Activated B cell treated with CpG ODN at 0.5 μM for 24 hours (primary cell): ENCODE measurements at regions not wholly inside any gene's neighbourhood (a gene's known extent, or its start where the extent isn't known, plus 50 kb on each side); places are given as distances from the start of the nearest gene placed in this dataset.

Experiments used
- ATAC-seq: fragments of 200-7000 bp; cut with Tn5 transposase; one replicate; pipeline ENCODE4 v1.10.0; 2021; ENCODE audit warnings: low read depth, mild to moderate bottlenecking, moderate library complexity
- CTCF ChIA-PET: fragments of 350-600 bp; sonication (Branson Sonifier 250); formaldehyde crosslinking; loops from one replicate; lab custom pipeline; 2021; ENCODE audit warnings: antibody characterized with exemption; lab: Charles Lee
- POLR2A ChIA-PET: fragments of 350-600 bp; sonication (Branson Sonifier 250); formaldehyde crosslinking; loops from one replicate; lab custom pipeline; 2021; ENCODE audit warnings: antibody characterized with exemption; lab: Charles Lee
- DNase-seq: peaks from one replicate; pipeline ENCODE4 v3.0.0; 2022
- H3K27ac Mint-ChIP-seq: one replicate; pipeline ENCODE4 v1.8.0; 2020; ENCODE audit warnings: mixed read lengths
- H3K27me3 Mint-ChIP-seq: one replicate; pipeline ENCODE4 v1.8.0; 2021; ENCODE audit warnings: mixed read lengths
- H3K36me3 Mint-ChIP-seq: one replicate; pipeline ENCODE4 v1.8.0; 2021; ENCODE audit warnings: low read depth, mixed read lengths
- H3K4me1 Mint-ChIP-seq: one replicate; pipeline ENCODE4 v1.8.0; 2021; ENCODE audit warnings: mixed read lengths
- H3K4me3 Mint-ChIP-seq: one replicate; pipeline ENCODE4 v1.8.0; 2020; ENCODE audit warnings: mild to moderate bottlenecking, mixed read lengths
- H3K9me3 Mint-ChIP-seq: one replicate; pipeline ENCODE4 v1.8.0; 2020; ENCODE audit warnings: mixed read lengths
- intact Hi-C: fragments of 100-400 bp; cut with micrococcal nuclease; formaldehyde crosslinking; loops from one replicate; pipeline ENCODE4 v1.15.1; 2024
- TF ChIP-seq, protein P1 (sequence below): fragments of 200-600 bp; IDR thresholded peaks from one replicate; pipeline ENCODE4 v1.8.0; 2022; ENCODE audit warnings: antibody characterized with exemption, mild to moderate bottlenecking

DNA sequence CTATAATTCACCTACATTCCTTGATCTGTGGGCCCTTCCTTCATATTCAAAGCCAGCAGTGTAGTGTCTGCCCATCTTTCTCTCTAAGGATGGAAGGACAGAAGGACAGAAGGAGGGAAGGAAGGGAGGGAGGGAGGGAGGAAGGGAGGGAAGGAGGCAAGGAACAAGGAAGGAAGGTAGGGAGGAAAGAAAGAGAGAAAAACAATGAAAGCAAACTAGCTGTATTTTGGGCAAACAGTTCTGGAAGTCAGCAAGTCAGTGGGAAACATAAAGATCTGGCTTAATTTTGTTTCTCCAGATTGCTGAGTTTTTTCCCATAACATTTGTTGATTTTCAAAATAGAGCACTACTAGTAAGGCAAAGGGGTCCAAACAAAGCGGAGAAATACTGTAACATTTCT lies 555.2 kb upstream of the EPHA5 start:
- DNase-seq (no peak), ATAC-seq (no peak)
- Mint-ChIP-seq H3K36me3 (no peaks in the 10 kb centered on the region), H3K4me1 (no peaks in the 10 kb centered on the region), H3K27ac (no peak overlapping the region), H3K9me3 (peaks cover 3% of the 10 kb centered on the region), H3K4me3 (no peak overlapping the region), H3K27me3 (no peaks in the 10 kb centered on the region)
- TF ChIP-seq, protein P1, sequence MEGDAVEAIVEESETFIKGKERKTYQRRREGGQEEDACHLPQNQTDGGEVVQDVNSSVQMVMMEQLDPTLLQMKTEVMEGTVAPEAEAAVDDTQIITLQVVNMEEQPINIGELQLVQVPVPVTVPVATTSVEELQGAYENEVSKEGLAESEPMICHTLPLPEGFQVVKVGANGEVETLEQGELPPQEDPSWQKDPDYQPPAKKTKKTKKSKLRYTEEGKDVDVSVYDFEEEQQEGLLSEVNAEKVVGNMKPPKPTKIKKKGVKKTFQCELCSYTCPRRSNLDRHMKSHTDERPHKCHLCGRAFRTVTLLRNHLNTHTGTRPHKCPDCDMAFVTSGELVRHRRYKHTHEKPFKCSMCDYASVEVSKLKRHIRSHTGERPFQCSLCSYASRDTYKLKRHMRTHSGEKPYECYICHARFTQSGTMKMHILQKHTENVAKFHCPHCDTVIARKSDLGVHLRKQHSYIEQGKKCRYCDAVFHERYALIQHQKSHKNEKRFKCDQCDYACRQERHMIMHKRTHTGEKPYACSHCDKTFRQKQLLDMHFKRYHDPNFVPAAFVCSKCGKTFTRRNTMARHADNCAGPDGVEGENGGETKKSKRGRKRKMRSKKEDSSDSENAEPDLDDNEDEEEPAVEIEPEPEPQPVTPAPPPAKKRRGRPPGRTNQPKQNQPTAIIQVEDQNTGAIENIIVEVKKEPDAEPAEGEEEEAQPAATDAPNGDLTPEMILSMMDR = no peak
- CTCF ChIA-PET = no interaction called here
- POLR2A ChIA-PET = no interaction called here
- intact Hi-C loops = no loop called here

DNA sequence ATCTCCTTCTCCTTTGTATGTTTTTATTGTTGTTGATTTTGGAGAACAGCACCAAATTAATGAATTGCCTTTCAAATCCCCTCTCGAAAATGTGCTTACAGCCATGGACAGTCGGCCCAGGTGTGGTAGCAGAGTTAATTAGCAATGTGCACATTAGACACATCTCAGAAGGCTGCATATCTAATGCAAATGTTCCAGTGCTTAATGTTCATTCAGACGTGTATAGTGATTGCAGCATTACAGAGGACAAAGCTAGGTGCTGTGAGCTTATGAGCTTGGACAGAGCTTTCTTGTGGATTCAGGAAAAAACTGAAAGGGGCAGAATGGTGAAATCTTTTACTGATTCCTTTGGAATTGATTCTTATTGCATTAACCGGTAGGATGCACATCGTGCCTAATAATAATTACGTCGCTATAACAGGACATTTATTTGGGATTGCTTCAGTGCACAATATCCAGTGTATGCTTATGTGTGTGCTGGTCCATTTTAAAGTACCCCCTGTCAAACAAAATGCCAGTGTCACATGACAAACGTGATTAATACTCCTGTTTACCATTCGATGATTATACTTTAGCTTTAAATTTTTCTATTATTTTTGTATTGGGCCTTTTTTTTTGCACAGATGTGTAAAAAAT lies 552.9 kb upstream of the EPHA5 start:
- TF ChIP-seq, protein P1 = no peak
- DNase-seq (no peak), ATAC-seq (no peak)
- Mint-ChIP-seq H3K9me3 (peaks cover 3% of the 10 kb centered on the region), H3K36me3 (no peaks in the 10 kb centered on the region), H3K4me3 (no peak overlapping the region), H3K4me1 (no peaks in the 10 kb centered on the region), H3K27ac (no peak overlapping the region), H3K27me3 (no peaks in the 10 kb centered on the region)
- CTCF ChIA-PET = no interaction called here
- intact Hi-C loops = no loop called here
- POLR2A ChIA-PET = no interaction called here

DNA sequence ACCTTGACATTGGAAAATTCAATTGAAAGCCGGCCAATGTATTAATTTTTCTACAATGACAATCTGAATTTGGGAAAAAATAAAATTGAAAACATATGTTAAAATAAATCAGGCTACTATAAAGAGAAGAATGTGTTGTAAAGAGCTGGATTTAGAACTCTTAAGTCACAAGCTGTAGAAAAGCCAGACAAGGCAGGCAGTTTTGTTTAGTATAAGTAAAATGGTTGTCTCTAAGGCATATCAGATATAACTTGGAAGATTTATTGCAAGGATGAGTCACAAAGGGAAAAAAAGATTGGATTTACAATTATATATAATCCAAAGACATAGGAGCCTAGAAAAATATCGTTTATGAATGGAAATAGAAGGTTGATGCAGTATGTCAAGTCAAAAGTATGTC lies 549.1 kb upstream of the EPHA5 start:
- H3K27ac Mint-ChIP-seq = no peak overlapping the region
- H3K36me3 Mint-ChIP-seq = no peaks in the 10 kb centered on the region
- no peaks in the 10 kb centered on the region for H3K9me3 Mint-ChIP-seq
- no peak for DNase-seq
- TF ChIP-seq, protein P1 = no peak
- ChIA-PET POLR2A (no interaction called here), CTCF (no interaction called here)
- no peak for ATAC-seq
- H3K27me3 Mint-ChIP-seq = no peaks in the 10 kb centered on the region
- H3K4me3 Mint-ChIP-seq = no peak overlapping the region
- no peaks in the 10 kb centered on the region for H3K4me1 Mint-ChIP-seq
- intact Hi-C loops = no loop called here

DNA sequence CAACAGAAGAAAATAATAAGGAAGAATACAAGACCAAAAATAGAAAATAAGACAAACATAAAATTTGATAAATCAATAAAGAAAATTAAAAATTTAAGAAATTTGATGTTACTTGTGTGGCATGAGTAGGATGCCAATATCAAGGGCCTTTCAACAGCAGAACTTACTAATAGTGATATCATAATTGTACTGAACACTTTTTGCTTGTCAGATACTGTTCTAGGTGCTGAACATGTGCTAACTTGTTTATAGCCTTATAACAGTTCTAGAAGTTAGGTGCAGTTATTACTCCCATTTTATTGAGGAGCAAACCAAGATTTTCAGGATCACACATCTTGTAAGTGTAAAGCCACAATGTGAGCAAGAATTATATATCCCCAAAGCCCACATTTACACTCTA lies 546.0 kb upstream of the EPHA5 start:
- ChIA-PET POLR2A (no interaction called here), CTCF (no interaction called here)
- DNase-seq = no peak
- Mint-ChIP-seq H3K4me1 (no peaks in the 10 kb centered on the region), H3K27ac (no peak overlapping the region), H3K4me3 (no peak overlapping the region), H3K9me3 (no peaks in the 10 kb centered on the region), H3K27me3 (no peaks in the 10 kb centered on the region), H3K36me3 (no peaks in the 10 kb centered on the region)
- no peak for ATAC-seq
- intact Hi-C loops = no loop called here
- TF ChIP-seq, protein P1 = no peak

DNA sequence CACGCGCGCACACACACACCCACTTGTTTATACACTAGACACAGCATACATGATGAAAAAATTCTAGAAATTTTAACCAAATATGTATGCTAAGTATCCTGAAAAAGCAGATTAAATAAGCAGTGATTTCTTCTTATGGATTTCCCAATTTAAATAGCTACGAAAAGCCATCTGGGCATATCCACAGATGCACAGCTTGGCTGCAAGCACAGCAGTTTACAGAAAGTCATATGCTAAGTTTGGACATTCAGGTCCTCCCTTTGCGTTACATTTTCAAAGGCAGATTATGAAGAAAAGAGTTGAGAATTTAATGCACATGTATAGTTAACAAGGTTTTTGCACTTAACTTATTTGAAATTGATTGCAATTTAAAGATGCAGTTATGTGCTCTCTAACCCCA lies 542.2 kb upstream of the EPHA5 start:
- TF ChIP-seq, protein P1 = no peak
- intact Hi-C loops = no loop called here
- Mint-ChIP-seq H3K27me3 (no peaks in the 10 kb centered on the region), H3K36me3 (no peaks in the 10 kb centered on the region), H3K27ac (no peak overlapping the region), H3K9me3 (peaks cover 3% of the 10 kb centered on the region), H3K4me3 (no peak overlapping the region), H3K4me1 (no peaks in the 10 kb centered on the region)
- DNase-seq = no peak
- no peak for ATAC-seq
- ChIA-PET POLR2A (no interaction called here), CTCF (no interaction called here)
